Activated naive CD8-positive, alpha-beta T cell treated with anti-CD3 and anti-CD28 coated beads, Interleukin-2, amount 50 U/mL, for 24 hours (primary cell): ENCODE measurements at regions not wholly inside any gene's neighbourhood (a gene's known extent, or its start where the extent isn't known, plus 50 kb on each side); places are given as distances from the start of the nearest gene placed in this dataset.
"Not testable (repeated sequence)": the region's sequence is repeated elsewhere in the genome, so short reads cannot be mapped to it uniquely, and the experiment has no call there.

Source experiments
- ATAC-seq: fragments of 150-1000 bp; cut with Tn5 transposase; one replicate; pipeline ENCODE4 v1.10.0; 2021
- DNase-seq: peaks from one replicate; pipeline ENCODE4 v3.0.0; 2021
- H3K27ac Mint-ChIP-seq: one replicate; pipeline ENCODE4 v1.8.0; 2021; ENCODE audit warnings: mild to moderate bottlenecking, mixed read lengths
- H3K27me3 Mint-ChIP-seq: one replicate; pipeline ENCODE4 v1.8.0; 2021; ENCODE audit warnings: mixed read lengths
- H3K36me3 Mint-ChIP-seq: one replicate; pipeline ENCODE4 v1.8.0; 2021; ENCODE audit warnings: low read depth, mixed read lengths
- H3K4me1 Mint-ChIP-seq: one replicate; pipeline ENCODE4 v1.8.0; 2021; ENCODE audit warnings: mixed read lengths
- H3K4me3 Mint-ChIP-seq: one replicate; pipeline ENCODE4 v1.8.0; 2021; ENCODE audit warnings: mild to moderate bottlenecking, moderate library complexity, mixed read lengths
- H3K9me3 Mint-ChIP-seq: one replicate; pipeline ENCODE4 v1.8.0; 2021; ENCODE audit warnings: mixed read lengths

GRCh38 chrX:1803741-1804140 is 188.9 kb downstream of the ASMT start:
- Mint-ChIP-seq H3K4me3 (no peak overlapping the region), H3K27me3 (no peaks in the 10 kb centered on the region), H3K9me3 (no peaks in the 10 kb centered on the region), H3K36me3 (no peaks in the 10 kb centered on the region), H3K27ac (no peak overlapping the region), H3K4me1 (no peaks in the 10 kb centered on the region)
- DNase-seq (no peak), ATAC-seq (no peak)

GRCh38 chrX:1807301-1807731 is 192.5 kb downstream of the ASMT start:
- Mint-ChIP-seq H3K27ac (no peak overlapping the region), H3K36me3 (no peaks in the 10 kb centered on the region), H3K9me3 (no peaks in the 10 kb centered on the region), H3K4me3 (no peak overlapping the region), H3K4me1 (no peaks in the 10 kb centered on the region), H3K27me3 (peaks cover 2% of the 10 kb centered on the region)
- DNase-seq (no peak), ATAC-seq (no peak)

GRCh38 chrX:1809581-1809980 is 194.7 kb downstream of the ASMT start:
- DNase-seq: no peak
- Mint-ChIP-seq H3K9me3 (no peaks in the 10 kb centered on the region), H3K27ac (no peak overlapping the region), H3K4me1 (no peaks in the 10 kb centered on the region), H3K27me3 (peaks cover 2% of the 10 kb centered on the region), H3K36me3 (no peaks in the 10 kb centered on the region), H3K4me3 (no peak overlapping the region)
- no peak for ATAC-seq

GRCh38 chrX:1813809-1814208 is 198.9 kb downstream of the ASMT start:
- DNase-seq (no peak), ATAC-seq (no peak)
- no peak overlapping the region for H3K27ac Mint-ChIP-seq
- H3K36me3 Mint-ChIP-seq: no peaks in the 10 kb centered on the region
- H3K4me1 Mint-ChIP-seq: no peaks in the 10 kb centered on the region
- peaks cover 2% of the 10 kb centered on the region for H3K27me3 Mint-ChIP-seq
- H3K4me3 Mint-ChIP-seq: no peak overlapping the region
- no peaks in the 10 kb centered on the region for H3K9me3 Mint-ChIP-seq

GRCh38 chrX:1815456-1816175 is 200.8 kb downstream of the ASMT start:
- no peak for ATAC-seq
- Mint-ChIP-seq H3K4me1 (no peaks in the 10 kb centered on the region), H3K4me3 (no peak overlapping the region), H3K27me3 (no peaks in the 10 kb centered on the region), H3K9me3 (no peaks in the 10 kb centered on the region), H3K36me3 (no peaks in the 10 kb centered on the region), H3K27ac (no peak overlapping the region)
- no peak for DNase-seq

GRCh38 chrX:1816387-1816982 is 201.6 kb downstream of the ASMT start:
- H3K27ac Mint-ChIP-seq, H3K4me1 Mint-ChIP-seq, ATAC-seq, H3K27me3 Mint-ChIP-seq, H3K9me3 Mint-ChIP-seq, H3K36me3 Mint-ChIP-seq, H3K4me3 Mint-ChIP-seq, DNase-seq: not testable (repeated sequence)

- H3K9me3 Mint-ChIP-seq: no peaks in the 10 kb centered on the region
- no peaks in the 10 kb centered on the region for H3K36me3 Mint-ChIP-seq
- H3K27ac Mint-ChIP-seq: no peak overlapping the region
- H3K4me1 Mint-ChIP-seq: no peaks in the 10 kb centered on the region
- ATAC-seq (no peak), DNase-seq (no peak)
- H3K27me3 Mint-ChIP-seq: no peaks in the 10 kb centered on the region
- H3K4me3 Mint-ChIP-seq: no peak overlapping the region
Measured at GRCh38 chrX:1821846-1822245, 207.0 kb downstream of the ASMT start.

- H3K27me3 Mint-ChIP-seq: no peaks in the 10 kb centered on the region
- no peaks in the 10 kb centered on the region for H3K4me1 Mint-ChIP-seq
- H3K36me3 Mint-ChIP-seq: no peaks in the 10 kb centered on the region
Measured at GRCh38 chrX:1824855-1825254, 210.0 kb downstream of the ASMT start.

DNA sequence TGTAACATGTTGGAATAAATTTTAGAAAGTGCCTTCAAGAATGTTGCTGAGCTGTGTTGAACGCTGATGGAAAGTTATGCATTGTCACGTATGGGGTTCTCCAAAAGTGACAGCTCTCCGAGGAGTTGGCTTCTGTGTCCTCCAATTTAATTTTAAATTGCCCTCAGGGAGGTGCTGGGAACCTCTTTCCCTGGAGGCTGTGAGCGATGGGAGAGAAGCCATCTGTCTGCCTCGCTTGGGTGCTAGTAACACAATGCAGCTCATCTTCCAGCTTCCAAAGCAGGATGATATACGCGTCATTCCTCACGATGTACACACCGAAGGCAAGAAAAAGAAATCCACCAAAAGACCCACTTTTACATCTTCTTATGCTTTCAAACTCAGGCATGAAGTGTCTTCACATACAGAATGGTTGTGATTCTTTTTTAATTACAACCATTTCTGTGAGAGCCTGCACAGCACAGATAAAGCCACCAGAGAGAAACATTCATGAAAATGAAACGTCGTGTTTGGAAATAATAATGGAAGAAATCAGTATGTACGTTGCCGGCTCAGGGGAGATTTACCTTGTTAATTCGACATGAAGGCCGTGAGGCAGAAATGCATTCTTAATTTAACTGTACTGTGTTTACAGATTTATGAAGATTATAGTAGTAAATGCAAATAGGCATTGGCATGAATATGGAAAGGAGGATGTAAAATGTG is 218.9 kb downstream of the ASMT start:
- DNase-seq: no peak
- Mint-ChIP-seq H3K9me3 (peaks cover 22% of the 10 kb centered on the region), H3K27me3 (peaks cover 2% of the 10 kb centered on the region), H3K4me1 (no peaks in the 10 kb centered on the region), H3K36me3 (no peaks in the 10 kb centered on the region), H3K4me3 (no peak overlapping the region), H3K27ac (no peak overlapping the region)
- ATAC-seq: no peak

More at GRCh38 chrX:1824855-1825254, 210.0 kb downstream of the ASMT start:
- DNase-seq (no peak), ATAC-seq (no peak)
- Mint-ChIP-seq H3K9me3 (no peaks in the 10 kb centered on the region), H3K4me3 (no peak overlapping the region), H3K27ac (no peak overlapping the region)

DNA sequence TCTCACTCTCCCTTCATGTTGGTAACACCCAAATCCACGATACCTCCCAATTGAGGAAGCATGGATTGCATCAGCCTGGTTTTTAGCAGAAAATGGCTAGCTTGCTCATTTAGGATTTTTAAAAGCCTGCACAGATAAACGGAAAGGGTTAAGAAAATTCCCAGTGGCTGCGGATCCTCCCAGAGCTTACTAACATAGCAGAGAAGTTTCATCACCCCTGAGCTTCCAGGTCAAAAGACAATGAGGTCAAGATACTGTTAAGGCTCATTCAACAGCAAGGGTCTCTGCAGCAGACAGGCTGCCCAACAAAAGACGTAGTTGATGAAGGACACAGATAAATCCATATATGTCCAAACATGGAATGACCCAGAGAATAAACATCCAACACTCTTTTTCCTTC is 220.2 kb downstream of the ASMT start:
- no peak overlapping the region for H3K27ac Mint-ChIP-seq
- no peaks in the 10 kb centered on the region for H3K36me3 Mint-ChIP-seq
- H3K9me3 Mint-ChIP-seq: peaks cover 22% of the 10 kb centered on the region
- H3K4me3 Mint-ChIP-seq: no peak overlapping the region
- H3K4me1 Mint-ChIP-seq: no peaks in the 10 kb centered on the region
- DNase-seq (no peak), ATAC-seq (no peak)
- H3K27me3 Mint-ChIP-seq: peaks cover 2% of the 10 kb centered on the region

DNA sequence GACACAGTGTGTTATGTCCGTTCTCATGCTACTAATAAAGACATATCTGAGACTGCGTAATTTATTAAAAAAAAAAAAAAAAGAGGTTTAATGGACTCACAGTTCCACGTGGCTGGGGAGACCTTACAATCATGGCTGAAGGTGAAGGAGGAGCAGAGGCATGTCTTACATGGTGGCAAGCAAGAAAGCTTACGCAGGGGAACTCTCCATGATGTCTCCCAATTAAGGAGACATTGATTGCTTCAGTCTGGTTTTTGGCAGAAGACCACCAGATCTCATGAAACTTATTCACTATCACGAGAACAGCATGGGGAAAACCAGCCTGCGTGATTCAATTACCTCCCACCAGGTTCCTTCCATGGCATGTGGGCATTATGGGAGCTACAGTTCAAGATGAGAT is 221.8 kb downstream of the ASMT start:
- H3K4me1 Mint-ChIP-seq: no peaks in the 10 kb centered on the region
- no peak overlapping the region for H3K4me3 Mint-ChIP-seq
- DNase-seq (no peak), ATAC-seq (no peak)
- no peaks in the 10 kb centered on the region for H3K27me3 Mint-ChIP-seq
- no peak overlapping the region for H3K27ac Mint-ChIP-seq
- H3K36me3 Mint-ChIP-seq: no peaks in the 10 kb centered on the region
- H3K9me3 Mint-ChIP-seq: peaks cover 22% of the 10 kb centered on the region

GRCh38 chrX:1841746-1842145 is 226.9 kb downstream of the ASMT start:
- no peak for DNase-seq
- Mint-ChIP-seq H3K27ac (no peak overlapping the region), H3K4me3 (no peak overlapping the region), H3K27me3 (no peaks in the 10 kb centered on the region), H3K9me3 (peaks cover 4% of the 10 kb centered on the region), H3K4me1 (no peaks in the 10 kb centered on the region), H3K36me3 (no peaks in the 10 kb centered on the region)
- ATAC-seq: no peak

DNA sequence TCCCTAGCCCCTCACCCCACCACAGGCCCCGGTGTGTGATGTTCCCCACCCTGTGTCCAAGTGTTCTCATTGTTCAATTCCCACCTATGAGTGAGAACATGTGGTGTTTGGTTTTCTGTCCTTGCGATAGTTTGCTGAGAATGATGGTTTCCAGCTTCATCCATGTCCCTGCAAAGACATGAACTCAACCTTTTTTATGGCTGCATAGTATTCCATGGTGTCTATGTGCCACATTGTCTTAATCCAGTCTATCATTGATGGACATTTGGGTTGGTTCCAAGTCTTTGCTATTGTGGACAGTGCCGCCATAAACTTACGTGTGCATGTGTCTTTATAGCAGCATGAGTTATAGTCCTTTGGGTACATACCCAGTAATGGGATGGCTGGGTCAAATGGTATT is 232.1 kb downstream of the ASMT start:
- not testable (repeated sequence) for DNase-seq, H3K27ac Mint-ChIP-seq, H3K4me1 Mint-ChIP-seq, H3K4me3 Mint-ChIP-seq, H3K9me3 Mint-ChIP-seq, H3K36me3 Mint-ChIP-seq, ATAC-seq, H3K27me3 Mint-ChIP-seq

- not testable (repeated sequence) for H3K9me3 Mint-ChIP-seq, H3K27ac Mint-ChIP-seq, ATAC-seq
Measured at GRCh38 chrX:1847790-1848189, 232.9 kb downstream of the ASMT start.

DNA sequence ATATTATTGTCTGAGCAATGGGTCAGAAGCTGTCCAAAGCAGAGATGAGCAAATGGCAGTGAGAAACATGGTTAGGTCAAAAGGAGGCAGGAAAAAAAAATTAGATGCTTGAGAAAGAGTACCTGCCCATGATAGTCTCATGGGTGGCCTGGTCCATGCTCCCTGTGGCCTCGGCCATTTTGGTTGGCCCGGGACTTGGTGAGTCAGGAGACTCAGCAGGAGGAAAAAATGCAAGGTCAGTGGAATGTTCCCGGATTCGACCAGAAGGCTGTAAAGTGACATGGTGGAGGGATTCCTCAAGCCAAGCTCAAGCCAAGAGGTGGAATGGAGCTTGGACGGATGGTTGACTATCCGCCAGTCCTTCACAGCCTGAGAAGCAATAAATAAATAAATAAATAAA is 236.7 kb downstream of the ASMT start:
- Mint-ChIP-seq H3K36me3 (no peaks in the 10 kb centered on the region), H3K4me3 (no peak overlapping the region), H3K9me3 (no peaks in the 10 kb centered on the region), H3K27ac (no peak overlapping the region), H3K27me3 (no peaks in the 10 kb centered on the region), H3K4me1 (no peaks in the 10 kb centered on the region)
- ATAC-seq (no peak), DNase-seq (no peak)

More at GRCh38 chrX:1847790-1848189, 232.9 kb downstream of the ASMT start:
- not testable (repeated sequence) for H3K4me1 Mint-ChIP-seq, DNase-seq, H3K27me3 Mint-ChIP-seq, H3K4me3 Mint-ChIP-seq, H3K36me3 Mint-ChIP-seq
